ENCODE measurements at regions not wholly inside any gene's neighbourhood (a gene's known extent, or its start where the extent isn't known, plus 50 kb on each side); places are given as distances from the start of the nearest gene placed in this dataset.
"Not testable (repeated sequence)": the region's sequence is repeated elsewhere in the genome, so short reads cannot be mapped to it uniquely, and the experiment has no call there.

DNA sequence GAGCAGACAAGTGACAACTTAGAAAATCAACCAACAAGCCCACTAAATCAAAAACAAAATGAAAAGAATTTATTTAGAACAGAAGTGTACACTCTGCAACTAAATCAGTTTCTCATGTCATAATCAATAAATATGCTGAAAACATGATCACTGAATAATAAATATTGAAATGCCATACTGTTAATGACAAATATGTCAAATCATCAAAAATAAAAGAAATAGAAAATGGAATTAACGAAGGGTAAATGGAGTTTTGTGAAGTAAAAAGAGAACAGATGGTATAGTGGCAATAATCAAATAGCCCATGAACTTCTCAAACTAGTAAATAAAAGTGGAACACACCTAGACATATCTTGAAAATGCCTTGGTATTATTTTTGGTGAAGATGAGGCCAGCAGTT is 744.9 kb downstream of the TAF11L14 start:
- DNase-seq = no peak

DNA sequence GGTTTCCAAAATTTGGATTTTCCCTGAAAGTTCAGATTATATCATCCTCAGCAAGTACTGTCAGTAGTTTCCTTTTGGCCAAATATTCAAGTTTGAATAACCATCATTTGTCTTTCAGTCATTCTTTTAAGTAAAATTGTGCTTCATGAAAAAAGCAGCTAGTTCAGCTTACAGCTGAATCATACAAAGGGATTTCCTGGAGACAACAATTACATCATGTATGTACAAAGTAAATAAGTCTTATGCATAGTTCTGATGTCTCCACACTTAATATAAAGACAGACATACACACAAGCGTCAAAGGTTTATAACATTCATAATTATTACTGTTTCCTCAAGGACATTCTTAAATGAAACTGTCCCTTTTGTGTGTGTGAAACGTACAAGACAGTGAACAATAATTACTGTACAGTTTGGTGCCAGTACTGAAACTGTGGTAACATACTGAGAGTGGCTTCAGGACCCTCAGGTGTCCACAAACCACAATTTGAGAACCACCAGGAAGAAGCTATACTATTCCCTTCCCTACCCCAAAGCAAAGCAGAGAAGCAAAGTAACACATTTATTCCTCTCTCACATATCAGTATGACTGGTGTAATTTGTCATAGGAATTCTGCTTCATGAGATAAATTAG is 746.6 kb downstream of the TAF11L14 start:
- DNase-seq = no peak

DNA sequence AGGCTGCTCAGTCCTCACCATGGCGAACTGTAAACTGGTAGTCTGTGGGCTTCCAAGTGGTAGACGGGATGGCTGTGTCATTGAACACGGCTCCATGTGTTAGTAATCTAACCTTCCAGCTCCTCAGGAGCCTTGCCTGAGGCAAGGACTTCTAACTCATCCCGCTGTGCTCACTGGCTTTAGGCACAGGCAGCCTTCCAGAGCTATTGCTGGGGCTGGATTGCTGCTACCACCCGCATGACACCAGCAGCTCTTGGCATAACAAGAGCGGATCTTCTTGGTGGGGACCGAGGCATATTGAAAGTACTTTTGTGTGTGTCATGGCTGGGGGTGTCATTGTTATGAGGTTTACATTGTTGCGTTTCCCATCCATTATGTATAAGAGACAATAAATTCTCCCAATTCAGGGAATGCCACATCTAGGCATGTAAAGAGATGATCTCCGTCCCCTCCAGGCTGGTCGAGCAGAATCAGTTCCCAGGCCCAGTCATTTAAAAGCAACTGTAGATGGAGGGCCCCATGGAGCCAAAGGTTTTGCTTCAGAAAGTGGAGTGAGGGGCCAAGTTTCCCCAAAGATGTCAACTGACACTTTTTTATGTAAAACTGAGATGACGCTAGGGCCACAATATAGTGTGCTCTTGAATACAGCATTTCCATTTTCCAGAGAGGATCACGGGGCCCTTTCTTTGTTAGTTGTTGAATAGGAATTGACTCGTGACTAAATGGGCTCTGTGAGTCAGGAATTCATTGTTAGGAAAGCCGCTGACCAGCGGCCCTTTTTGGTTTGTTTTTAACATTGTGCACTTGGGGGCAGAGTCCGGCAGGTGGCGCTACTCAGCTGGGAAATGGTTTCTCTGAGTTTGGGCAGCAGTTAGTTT is 759.5 kb downstream of the TAF11L14 start:
- DNase-seq = peak; percentile 74

DNA sequence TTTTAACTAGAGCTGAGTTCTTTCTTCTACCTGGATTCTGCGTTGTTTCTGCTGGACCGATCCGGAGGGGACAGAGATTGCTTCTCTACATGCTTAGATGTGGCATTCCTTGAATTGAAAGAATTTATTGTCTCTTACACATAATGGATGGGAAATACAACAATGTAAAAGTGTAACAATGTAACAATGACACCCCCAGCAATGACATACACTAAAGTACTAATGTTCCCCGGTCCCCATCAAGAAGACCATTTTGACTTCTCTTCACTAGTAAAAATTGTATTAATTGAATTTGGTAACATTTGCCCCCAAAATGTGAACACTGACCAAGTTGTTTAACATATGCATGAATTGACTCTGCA is 760.2 kb downstream of the TAF11L14 start:
- no peak for DNase-seq

DNA sequence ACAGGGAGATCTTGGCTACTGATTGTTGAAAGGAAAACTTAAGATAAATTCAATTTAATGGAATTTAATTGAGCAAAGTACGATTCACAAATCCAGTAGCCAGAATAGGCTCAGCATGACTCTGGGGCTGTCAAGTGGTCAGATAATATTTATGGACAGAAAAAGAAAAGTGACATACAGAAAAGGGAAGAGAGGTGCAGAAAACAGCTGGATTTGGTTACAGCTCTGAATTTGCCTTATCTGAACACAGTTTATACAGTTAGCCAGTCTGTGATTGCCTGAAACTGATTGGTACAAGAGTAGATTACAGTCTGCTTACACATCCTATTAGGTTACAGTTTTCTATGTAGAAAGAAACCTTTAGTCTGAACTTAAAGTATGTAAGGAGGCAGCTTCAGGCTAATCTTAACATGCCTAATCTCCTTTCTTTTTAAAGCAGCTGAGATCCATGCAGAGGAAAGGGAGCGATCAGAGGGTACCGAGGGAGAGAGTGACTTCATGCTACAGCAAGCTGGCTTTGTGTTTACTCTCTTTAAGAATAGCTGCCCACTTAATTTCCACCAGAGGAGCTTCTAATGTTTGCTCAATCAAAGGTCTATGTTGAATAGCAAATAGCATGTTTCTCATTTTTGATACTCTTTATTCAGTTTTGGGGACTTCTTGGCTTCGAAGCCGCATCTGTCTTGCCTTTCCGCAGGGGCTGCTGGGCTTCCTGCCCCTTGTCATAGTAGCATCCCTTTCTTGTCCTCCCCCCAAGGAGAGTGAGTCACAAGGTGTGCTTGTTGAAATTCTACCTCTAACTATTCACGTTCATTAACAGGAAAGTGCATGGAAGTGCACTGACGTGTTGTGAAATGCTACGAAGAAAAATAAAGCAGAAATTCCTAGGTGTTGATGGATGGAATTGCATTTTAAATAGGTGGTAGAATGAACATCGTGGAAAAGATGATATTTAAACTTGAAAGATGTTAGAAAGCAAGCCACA is 761.2 kb downstream of the TAF11L14 start:
- no peak for DNase-seq

DNA sequence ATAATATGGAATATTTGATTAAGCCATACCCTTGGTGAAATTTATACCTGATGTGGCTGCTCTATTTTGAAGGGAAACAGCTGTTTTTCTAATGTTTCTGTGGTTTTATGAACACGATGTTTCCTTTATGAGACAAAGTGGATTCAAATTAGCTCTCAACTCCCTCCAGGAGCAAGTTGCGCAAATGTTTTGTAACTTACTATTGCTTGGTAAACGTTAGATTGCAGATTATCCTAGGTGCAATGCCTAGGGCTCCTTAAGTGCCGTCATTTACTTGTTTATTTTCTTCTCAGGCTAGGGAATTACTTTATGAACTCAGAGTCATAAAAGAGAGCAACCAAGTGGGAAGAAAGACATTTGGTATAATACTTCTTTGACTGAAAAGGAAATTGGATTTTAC is 763.1 kb downstream of the TAF11L14 start:
- no peak for DNase-seq

DNA sequence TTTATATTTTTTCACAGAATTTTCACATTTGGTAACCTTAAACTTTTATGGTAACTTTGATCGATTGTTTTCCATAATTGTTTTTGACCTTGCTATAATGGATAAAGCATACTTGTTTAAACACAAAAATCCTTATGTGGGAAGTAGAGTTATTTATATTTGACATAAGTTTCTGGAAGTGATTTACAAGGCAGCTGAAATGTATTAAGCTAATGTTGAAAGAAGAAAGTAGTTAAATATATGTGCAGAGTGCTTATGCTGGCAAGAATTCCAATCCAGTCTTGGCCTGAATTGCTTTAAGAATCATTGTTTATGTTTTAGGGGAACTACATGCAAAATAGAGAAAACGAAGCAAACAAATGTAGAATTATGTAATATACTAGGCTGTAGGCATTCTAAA is 763.6 kb downstream of the TAF11L14 start:
- no peak for DNase-seq

DNA sequence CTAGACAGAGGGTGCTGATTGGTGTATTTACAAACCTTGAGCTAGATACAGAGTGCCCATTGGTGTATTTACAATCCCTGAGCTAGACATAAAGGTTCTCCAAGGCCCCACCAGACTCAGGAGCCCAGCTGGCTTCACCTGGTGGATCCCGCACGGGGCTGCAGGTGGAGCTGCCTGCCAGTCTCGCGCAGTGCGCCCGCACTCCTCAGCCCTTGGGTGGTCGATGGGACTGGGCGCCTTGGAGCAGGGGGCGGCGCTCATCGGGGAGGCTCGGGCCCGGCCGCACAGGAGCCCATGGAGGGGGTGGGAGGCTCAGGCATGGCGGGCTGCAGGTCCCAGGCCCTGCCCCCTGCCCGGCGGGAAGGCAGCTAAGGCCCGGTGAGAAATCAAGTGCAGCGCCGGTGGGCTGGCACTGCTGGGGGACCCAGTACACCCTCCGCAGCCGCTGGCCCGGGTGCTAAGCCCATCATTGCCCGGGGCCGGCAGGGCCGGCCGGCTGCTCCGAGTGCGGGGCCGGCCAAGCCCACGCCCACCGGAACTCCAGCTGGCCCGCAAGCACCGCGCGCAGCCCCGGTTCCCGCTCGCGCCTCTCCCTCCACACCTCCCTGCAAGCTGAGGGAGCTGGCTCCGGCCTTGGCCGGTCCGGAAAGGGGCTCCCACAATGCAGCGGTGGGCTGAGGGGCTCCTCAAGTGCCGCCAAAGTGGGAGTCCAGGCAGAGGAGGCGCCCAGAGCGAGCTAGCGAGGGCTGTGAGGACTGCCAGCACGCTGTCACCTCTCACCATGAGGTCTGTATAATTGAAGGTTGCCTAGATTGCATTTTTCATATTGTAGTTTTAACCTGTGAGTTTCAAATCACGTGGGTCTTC is 765.4 kb downstream of the TAF11L14 start:
- DNase-seq = not testable (repeated sequence)

DNA sequence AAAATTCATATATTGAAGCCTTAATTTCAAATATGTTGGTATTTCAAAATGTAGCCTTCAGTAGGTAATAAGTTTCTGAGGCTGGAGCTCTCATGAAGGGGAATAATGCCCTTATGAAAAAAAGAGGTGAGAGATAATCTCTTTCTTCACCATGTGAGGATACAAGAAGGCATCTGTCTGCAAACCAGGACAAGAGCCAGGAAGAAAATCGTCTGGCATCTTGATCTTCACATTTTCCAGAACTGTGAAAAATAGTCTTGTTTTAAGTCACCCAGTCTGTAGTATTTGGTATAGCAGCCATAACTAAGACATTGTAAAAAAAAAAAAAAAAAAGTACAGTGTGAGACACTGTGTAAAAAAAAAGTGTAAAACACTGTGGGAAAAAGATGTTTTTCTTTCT is 768.9 kb downstream of the TAF11L14 start:
- DNase-seq = no peak

DNA sequence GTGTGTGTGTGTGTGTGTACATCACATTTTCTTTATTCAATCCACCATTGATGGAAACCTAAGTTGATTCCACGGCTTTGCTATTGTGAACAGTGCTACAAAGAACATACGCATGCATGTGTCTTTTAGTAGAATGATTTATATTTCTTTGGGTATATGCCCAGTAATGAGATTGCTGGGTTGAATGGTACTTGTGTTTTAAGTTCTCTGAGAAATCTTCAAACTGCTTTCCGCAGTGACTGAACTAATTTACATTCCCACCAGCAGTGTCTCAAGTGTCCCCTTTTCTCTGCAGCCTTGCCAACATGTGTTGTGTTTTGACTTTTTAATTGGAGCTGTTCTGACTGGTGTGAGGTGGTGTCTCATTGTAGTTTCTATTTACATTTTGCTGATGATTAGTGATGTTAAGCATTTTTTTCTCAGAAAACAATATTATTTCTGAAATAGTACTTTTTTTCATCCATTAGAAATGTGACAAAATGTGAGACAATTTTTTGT is 769.7 kb downstream of the TAF11L14 start:
- DNase-seq = no peak

DNA sequence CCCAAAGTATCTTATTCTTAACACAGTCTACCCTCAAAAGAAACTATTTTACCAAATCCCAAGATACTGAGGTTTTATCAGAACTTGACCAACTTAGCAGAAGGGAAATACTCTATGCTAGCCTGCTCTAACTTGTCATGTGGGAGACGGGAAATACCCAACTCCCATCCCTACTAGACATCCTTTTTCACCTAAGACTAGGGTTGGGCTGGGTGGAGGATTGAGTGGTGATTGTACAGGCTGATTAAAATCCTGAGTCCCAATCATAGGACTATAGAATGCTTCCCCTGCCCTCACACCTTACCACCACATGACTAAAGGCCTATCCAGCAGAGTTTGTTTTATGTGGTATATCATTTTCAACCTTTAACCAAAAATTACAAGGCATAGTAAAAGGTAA is 786.5 kb downstream of the TAF11L14 start:
- no peak for DNase-seq

DNA sequence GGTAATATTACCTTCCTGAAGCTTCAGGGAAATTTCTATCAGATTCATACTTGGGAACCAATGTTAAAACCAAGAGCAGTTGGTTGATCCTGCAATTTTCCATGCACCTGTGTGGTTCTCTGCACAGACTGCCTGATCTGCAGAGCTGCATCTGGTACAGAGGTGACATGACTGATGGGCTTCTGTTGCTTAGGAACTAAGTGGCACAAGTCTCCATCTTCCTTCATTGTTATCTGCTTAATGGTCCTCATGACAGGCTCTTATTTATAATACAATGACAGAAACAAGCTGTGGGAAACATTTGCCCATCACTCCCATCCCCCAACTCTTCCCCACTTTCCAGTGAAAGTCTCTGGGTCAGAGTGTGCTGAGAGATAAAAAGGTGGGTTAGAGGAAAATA is 799.1 kb downstream of the TAF11L14 start:
- no peak for DNase-seq

DNA sequence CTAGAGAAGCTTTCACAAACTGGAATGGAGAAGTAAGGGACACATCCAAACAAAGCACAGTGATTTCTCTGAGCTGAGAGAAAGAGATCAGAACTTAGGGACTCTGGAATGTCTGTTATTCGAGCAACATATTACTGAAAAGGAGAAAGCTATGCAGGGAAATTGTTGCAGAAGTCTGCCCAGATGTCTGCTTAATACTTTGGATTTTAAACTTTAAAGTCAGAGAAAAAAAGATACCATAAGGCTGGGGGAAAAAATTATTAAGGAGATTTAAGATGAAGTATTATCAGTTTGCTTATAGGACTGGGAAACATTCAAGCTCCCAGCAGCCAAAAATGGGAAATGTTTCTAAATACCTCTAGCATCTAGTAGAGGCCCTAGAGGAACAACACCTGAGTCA is 803.9 kb downstream of the TAF11L14 start:
- no peak for DNase-seq

DNA sequence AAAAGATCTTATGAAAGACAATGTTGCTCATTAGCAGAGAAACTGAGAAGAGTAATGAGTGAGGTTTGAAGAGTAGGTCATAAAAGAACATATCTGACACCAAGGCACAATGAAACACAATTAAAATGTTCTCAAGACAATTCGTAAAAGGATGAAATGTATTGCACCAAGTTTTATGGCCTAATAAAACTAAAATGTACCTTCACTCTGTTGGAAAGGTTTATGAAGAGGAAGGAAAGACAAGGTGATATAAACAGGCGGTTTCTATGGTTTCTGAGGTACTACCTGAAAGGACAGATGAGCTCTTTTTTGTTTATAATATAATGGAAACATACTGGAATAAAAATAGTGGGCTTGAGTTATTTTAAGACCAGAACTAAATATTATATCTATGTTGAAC is 821.3 kb downstream of the TAF11L14 start:
- DNase-seq = no peak

DNA sequence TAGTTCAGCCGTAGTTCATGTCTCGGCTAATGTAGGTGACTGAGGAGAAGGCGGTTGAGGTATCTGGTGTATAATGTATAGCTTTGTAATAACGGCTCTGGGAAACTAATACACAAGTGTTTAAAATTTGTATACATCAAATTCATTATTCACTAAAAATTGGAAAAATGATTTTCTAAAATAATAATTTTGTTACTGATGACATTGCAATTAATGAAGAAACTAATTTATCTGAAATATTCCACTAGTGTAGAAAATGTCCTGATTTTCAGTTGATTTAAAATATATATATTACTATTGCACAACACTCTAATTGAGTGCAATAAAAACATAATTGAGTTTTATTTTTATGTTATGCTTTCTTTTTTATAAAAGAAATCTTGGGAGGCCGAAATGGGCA is 823.0 kb downstream of the TAF11L14 start:
- no peak for DNase-seq

DNA sequence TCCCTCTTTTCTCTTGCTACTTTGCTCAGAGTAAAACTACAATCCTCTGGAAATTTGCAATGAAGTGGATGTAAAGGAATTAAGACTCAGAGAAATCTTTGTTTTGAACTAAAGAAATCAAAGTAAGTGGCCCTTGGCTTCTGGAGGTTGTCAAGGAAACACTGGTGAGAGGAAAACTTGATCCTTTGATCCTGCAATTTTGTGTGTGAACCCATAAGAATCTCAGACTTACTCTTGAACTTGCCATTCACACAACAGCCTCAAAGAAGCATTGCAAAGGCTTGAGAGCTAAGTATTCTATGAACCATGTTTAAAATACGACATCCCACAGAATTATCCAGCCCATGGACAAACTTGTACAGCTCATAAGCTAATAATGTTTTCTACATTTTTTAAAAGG is 827.5 kb downstream of the TAF11L14 start:
- no peak for DNase-seq

DNA sequence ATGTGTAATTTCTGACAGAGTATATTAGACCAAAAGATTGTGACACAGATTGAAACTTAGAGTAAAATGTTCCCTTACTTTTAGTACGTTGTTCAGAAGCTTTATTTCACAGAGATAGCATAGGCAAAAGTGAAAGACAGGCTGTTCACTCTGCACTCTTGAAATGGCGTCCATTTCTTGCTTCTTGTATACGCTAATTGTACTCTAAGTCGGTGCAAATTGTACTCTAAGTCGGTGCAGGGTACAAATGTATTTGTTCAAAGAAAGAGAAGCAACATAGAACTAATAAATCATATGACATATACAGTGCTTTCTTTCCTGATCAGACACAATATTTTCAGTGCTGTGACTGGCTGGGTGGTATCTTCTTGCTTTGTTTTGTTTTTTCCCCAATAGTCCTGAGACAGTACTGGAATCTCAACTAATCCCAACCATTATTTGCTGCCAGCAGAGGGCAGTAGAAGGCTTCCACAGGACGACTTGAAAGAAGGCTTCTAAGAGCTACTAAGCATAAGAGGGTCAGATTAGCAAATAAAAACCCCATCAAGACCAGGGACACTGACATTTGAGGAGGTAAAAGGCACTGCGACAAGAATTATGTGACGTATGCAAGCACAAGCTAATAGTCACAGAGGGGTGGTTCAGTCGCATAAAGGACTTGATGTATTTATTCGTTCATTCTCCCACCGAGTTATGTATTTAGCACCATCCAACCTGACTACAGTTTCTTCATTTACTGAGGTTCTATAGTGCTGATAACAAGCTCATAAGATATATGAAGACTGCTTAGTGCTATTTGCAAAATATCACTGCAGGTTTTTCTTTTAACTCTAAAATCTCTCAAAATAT is 831.8 kb downstream of the TAF11L14 start:
- DNase-seq = peak; percentile 60

DNA sequence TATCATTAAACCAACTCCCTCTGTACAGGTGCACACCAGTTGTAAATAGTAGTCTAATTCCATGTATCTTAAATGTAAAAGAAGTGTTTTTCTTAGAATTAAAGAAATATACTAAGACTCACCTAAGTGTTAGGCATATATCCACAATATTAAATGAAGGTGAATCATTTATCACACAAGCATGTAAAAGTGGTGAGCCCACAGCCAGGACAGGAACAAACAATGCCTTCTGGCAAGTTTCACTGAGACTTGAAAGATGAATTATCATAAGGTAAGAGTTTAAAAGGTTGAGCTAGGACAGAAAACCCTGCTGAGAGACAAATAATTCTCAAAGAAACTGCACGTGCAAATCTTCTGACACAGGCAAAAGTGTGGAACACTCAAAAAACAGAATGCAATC is 832.5 kb downstream of the TAF11L14 start:
- no peak for DNase-seq

DNA sequence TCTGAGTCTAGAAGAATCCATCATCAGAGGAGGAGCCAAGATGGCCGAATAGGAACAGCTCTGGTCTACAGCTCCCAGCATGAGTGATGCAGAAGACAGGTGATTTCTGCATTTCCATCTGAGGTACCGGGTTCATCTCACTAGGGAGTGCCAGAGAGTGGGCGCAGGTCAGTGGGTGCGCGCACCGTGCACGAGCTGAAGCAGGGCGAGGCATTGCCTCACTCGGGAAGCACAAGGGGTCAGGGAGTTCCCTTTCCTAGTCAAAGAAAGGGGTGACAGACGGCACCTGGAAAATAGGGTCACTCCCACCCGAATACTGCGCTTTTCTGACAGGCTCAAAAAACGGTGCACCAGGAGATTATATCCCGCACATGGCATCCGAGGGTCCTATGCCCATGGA is 837.5 kb downstream of the TAF11L14 start:
- DNase-seq = not testable (repeated sequence)

DNA sequence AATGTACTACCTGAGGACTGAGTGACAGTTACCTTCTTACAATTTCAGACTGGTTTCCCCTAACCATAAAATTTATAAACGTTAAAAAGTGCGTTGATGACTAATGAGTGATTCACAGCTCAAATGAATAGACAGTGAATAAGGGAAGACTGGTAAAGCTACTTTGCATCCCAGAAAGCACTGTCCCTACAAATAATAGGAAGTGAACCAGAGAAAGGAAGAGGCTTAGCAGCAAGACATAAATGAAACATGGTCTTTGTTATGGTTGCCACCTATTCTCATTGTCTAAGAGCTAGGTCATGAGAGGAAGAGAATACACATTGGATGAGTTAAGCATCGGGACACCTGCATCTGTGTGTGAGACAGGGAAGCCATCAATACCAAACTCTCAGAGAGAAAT is 849.2 kb downstream of the TAF11L14 start:
- DNase-seq = no peak

DNA sequence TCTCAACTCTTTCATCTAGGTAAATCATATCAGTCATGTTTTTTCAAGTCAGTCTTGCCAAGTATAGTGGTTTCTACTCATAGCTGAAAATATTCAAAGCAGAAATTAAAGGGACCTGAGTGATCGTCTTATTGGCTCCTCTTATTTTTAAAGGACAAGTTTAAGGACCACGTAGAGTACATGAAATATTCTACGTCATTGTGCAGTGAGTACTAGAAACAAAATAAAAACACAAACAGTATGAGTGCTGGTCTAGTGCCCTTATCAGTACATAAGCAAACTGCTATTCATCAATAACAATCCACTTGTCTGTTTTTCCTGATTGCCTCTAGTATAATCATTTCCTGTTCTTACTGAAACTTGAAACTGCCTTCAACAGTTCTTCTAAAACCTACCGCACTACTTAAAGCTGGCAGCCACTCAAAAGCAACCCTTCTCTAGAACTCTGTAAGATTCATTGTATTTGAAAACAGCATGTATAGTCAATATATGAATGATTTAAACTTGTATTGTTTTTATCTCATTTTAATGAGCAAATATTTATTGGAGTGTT is 853.7 kb downstream of the TAF11L14 start:
- DNase-seq = no peak

All from femur (tissue), 1 donor.